ENCODE measurements at regions not wholly inside any gene's neighbourhood (a gene's known extent, or its start where the extent isn't known, plus 50 kb on each side); places are given as distances from the start of the nearest gene placed in this dataset.

DNA sequence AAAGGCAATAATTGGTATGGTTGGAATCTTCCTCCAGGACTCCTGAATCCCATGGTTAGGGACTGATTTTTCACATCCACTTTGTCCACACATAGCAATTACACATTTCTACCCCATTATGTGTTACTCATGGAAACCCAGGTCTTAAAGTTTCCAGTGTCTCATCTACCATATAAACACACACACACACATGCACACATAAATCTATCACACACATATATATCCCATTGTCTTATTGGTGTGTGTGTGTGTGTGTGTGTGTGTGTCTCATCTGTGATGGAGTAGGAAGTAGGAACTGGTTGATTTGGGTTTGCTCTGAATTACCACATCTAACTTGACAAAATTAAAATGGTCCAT lies 525.4 kb downstream of the FUT8 start:
- H3K27me3 Mint-ChIP-seq, result no peaks in the 10 kb centered on the region
- ChIA-PET CTCF (interaction anchor here (1.3 kb wide), 1 partner anchor 10 kb away, joined by 3 read pairs; no protein-coding TSS in a partner anchor), POLR2A (no interaction called here)
- H3K4me1 Mint-ChIP-seq (ENCODE audit: low read depth), result peaks cover 27% of the 10 kb centered on the region
- intact Hi-C loops (cut with micrococcal nuclease), result loop anchor here (1.0 kb wide), 1 partner anchor 10 kb away; no protein-coding TSS in a partner anchor
- H3K9me3 Mint-ChIP-seq, result no peaks in the 10 kb centered on the region
- no peaks in the 10 kb centered on the region for H3K36me3 Mint-ChIP-seq
- H3K4me3 Mint-ChIP-seq, result no peak overlapping the region
- H3K27ac Mint-ChIP-seq, result no peak overlapping the region
- DNase-seq, result no peak

DNA sequence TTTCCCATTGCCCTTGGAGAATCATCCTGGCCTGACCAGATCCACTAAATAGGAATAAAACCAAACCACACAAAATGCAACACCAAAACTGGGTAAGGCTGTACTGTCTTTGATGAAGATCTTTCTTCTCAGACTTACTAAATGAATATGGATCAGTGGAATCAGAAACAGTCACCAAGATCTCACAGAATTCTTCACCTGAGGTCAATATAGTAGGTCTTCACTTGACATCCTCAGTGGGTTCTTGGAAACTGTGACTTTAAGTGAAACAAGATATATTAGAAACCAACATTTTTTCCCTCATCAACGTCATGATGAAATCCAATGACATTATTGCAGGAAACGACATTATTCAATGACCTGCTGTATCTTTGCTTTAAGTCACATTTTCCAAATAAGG lies 526.2 kb downstream of the FUT8 start:
- Mint-ChIP-seq H3K36me3 (no peaks in the 10 kb centered on the region), H3K4me1 (ENCODE audit: low read depth) (peaks cover 31% of the 10 kb centered on the region), H3K27ac (peak overlapping the region; percentile 75), H3K27me3 (no peaks in the 10 kb centered on the region), H3K4me3 (no peak overlapping the region), H3K9me3 (no peaks in the 10 kb centered on the region)
- intact Hi-C loops (cut with micrococcal nuclease), result no loop called here
- ChIA-PET POLR2A (no interaction called here), CTCF (interaction anchor here (1.1 kb wide), 1 partner anchor 15 kb away, joined by 3 read pairs; no protein-coding TSS in a partner anchor)
- DNase-seq, result no peak

DNA sequence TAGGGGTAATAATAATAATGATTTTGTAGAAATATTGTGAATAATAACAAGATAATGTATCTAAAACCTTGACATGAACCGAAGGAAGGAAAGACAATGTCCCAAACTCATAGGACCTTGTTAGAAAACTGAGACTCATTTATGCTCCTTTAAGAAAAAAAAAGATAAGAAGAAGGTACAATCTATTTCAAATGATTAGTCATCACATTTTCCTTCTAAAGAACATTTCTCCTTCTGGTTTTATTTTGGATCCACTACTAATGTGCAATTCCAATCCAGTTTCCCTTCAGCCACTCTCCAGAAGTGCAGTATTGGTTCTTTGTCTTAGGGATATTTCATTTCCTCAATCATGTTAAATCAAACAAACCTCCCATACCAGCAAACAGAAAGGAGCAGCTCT lies 526.7 kb downstream of the FUT8 start:
- no peaks in the 10 kb centered on the region for H3K9me3 Mint-ChIP-seq
- no peaks in the 10 kb centered on the region for H3K36me3 Mint-ChIP-seq
- H3K4me3 Mint-ChIP-seq, result no peak overlapping the region
- peaks cover 35% of the 10 kb centered on the region for H3K4me1 Mint-ChIP-seq (ENCODE audit: low read depth)
- no peak overlapping the region for H3K27ac Mint-ChIP-seq
- H3K27me3 Mint-ChIP-seq, result no peaks in the 10 kb centered on the region
- ChIA-PET POLR2A (no interaction called here), CTCF (interaction anchor here (1.0 to 2.9 kb wide), 3 partner anchors 12 to 115 kb away, joined by 3 to 10 read pairs (median 3); no protein-coding TSS in a partner anchor)
- intact Hi-C loops (cut with micrococcal nuclease), result no loop called here
- DNase-seq, result no peak

DNA sequence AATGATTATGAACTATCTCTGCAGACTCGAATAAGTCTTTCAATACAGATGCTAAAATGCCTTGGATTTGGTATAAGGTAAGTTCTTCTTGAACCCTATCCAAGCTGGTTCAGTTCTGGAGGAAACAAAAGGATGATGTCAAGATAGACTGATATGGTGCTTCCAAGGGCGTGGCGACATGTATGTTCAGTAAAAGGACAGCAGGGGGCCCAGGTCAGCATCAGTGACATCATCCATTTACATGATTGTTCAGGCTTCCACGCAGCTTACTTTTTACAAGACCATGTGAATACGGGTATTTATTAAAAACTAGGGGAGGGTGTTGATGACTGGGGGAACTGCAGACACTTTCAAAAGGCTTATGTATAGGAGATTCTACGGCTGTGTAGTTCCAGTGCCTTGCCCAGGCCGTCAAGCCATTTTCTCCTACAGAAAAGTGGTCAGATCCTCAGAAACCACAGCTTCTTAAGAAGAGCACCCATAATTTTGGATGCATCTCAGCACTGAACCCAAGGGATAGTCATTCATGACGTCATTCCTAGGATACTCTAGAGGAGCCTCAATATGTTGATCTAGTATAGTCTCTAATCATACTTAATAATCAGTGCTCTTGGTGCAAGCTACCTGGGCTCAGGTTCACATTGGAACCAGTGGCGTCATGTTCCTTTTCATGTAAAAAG lies 527.7 kb downstream of the FUT8 start:
- H3K4me1 Mint-ChIP-seq (ENCODE audit: low read depth), result peaks cover 35% of the 10 kb centered on the region
- no peak overlapping the region for H3K4me3 Mint-ChIP-seq
- no peaks in the 10 kb centered on the region for H3K36me3 Mint-ChIP-seq
- H3K27me3 Mint-ChIP-seq, result no peaks in the 10 kb centered on the region
- H3K9me3 Mint-ChIP-seq, result no peaks in the 10 kb centered on the region
- no peak overlapping the region for H3K27ac Mint-ChIP-seq
- ChIA-PET POLR2A (interaction anchor here (2.3 kb wide), 1 partner anchor 13 kb away, joined by 8 read pairs; no protein-coding TSS in a partner anchor), CTCF (interaction anchor here (1.0 to 4.3 kb wide), 8 partner anchors 9 to 116 kb away, joined by 3 to 41 read pairs (median 4); no protein-coding TSS in a partner anchor)
- DNase-seq, result peak; percentile 48
- intact Hi-C loops (cut with micrococcal nuclease), result no loop called here

DNA sequence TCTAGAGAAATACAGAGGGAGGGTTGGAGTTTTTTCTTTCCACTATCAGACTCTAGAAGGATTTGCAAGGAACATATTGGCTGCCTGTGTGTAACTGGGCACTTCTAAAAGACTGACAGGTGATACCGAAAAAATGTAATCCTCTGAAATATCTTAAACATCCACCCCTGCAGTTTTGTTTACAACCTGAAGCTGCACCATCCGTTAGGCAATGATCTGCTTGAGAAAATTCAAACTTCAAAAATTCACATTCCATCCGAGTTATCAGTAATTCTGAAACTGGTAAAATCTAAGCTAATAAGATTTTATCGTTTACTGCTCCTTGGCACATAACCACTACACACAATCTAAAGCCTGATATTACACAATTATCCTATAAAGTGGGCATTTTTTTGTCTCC lies 528.6 kb downstream of the FUT8 start:
- Mint-ChIP-seq H3K4me3 (no peak overlapping the region), H3K36me3 (no peaks in the 10 kb centered on the region), H3K4me1 (ENCODE audit: low read depth) (peaks cover 35% of the 10 kb centered on the region), H3K27me3 (no peaks in the 10 kb centered on the region), H3K27ac (no peak overlapping the region), H3K9me3 (no peaks in the 10 kb centered on the region)
- intact Hi-C loops (cut with micrococcal nuclease), result no loop called here
- ChIA-PET POLR2A (interaction anchor here (2.3 kb wide), 1 partner anchor 13 kb away, joined by 8 read pairs; no protein-coding TSS in a partner anchor), CTCF (interaction anchor here (0.8 to 4.3 kb wide), 9 partner anchors 9 to 778 kb away, joined by 3 to 41 read pairs (median 4); no protein-coding TSS in a partner anchor)
- DNase-seq, result no peak

- H3K4me3 Mint-ChIP-seq, result no peak overlapping the region
- no peaks in the 10 kb centered on the region for H3K36me3 Mint-ChIP-seq
- DNase-seq, result no peak
- CTCF ChIA-PET, result interaction anchor here (0.6 to 4.3 kb wide), 3 partner anchors 16 to 783 kb away, joined by 3 to 41 read pairs (median 3); no protein-coding TSS in a partner anchor
- peaks cover 2% of the 10 kb centered on the region for H3K27me3 Mint-ChIP-seq
- no peaks in the 10 kb centered on the region for H3K9me3 Mint-ChIP-seq
- intact Hi-C loops (cut with micrococcal nuclease), result no loop called here
- peaks cover 27% of the 10 kb centered on the region for H3K4me1 Mint-ChIP-seq (ENCODE audit: low read depth)
- no peak overlapping the region for H3K27ac Mint-ChIP-seq
- POLR2A ChIA-PET, result no interaction called here
Measured at GRCh38 chr14:65943150-65943549, 530.6 kb downstream of the FUT8 start.

GRCh38 chr14:65943916-65944410 lies 531.4 kb downstream of the FUT8 start:
- intact Hi-C loops (cut with micrococcal nuclease), result no loop called here
- H3K4me3 Mint-ChIP-seq, result no peak overlapping the region
- H3K27me3 Mint-ChIP-seq, result peaks cover 7% of the 10 kb centered on the region
- H3K4me1 Mint-ChIP-seq (ENCODE audit: low read depth), result peaks cover 26% of the 10 kb centered on the region
- H3K27ac Mint-ChIP-seq, result no peak overlapping the region
- CTCF ChIA-PET, result interaction anchor here (4.3 kb wide), 1 partner anchor 15 kb away, joined by 41 read pairs; no protein-coding TSS in a partner anchor
- DNase-seq, result no peak
- H3K36me3 Mint-ChIP-seq, result no peaks in the 10 kb centered on the region
- H3K9me3 Mint-ChIP-seq, result no peaks in the 10 kb centered on the region
- POLR2A ChIA-PET, result no interaction called here

DNA sequence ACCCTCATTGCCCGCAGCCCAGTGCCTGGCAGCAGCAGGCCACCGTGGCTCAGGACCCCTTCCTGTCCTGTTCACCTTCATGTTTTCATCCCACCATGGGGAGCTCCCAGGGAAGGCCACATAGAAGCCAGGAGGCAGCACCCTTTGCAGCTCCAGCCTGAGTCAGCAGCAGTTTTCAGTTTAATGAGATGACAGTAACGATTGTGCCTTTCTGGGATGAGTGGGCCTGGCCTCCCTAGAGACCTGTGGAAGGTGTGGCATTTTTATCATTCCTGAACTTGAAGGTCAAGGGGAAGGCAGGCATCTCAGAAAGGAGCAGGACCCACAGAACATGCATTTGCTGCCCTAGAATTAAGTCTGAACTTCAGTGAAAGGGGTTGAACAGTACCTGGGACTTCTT lies 532.8 kb downstream of the FUT8 start:
- H3K9me3 Mint-ChIP-seq, result no peaks in the 10 kb centered on the region
- H3K36me3 Mint-ChIP-seq, result no peaks in the 10 kb centered on the region
- CTCF ChIA-PET, result interaction anchor here (1.8 kb wide), 1 partner anchor 14 kb away, joined by 8 read pairs; no protein-coding TSS in a partner anchor
- DNase-seq, result no peak
- H3K4me3 Mint-ChIP-seq, result no peak overlapping the region
- H3K27ac Mint-ChIP-seq, result no peak overlapping the region
- peaks cover 8% of the 10 kb centered on the region for H3K27me3 Mint-ChIP-seq
- intact Hi-C loops (cut with micrococcal nuclease), result no loop called here
- peaks cover 40% of the 10 kb centered on the region for H3K4me1 Mint-ChIP-seq (ENCODE audit: low read depth)
- POLR2A ChIA-PET, result interaction anchor here (0.9 kb wide), 1 partner anchor 18 kb away, joined by 3 read pairs; no protein-coding TSS in a partner anchor

GRCh38 chr14:65946494-65946893 lies 534.0 kb downstream of the FUT8 start:
- intact Hi-C loops (cut with micrococcal nuclease), result no loop called here
- H3K36me3 Mint-ChIP-seq, result no peaks in the 10 kb centered on the region
- ChIA-PET POLR2A (no interaction called here), CTCF (interaction anchor here (1.8 kb wide), 1 partner anchor 13 kb away, joined by 8 read pairs; no protein-coding TSS in a partner anchor)
- H3K27me3 Mint-ChIP-seq, result peaks cover 9% of the 10 kb centered on the region
- H3K4me3 Mint-ChIP-seq, result no peak overlapping the region
- peaks cover 44% of the 10 kb centered on the region for H3K4me1 Mint-ChIP-seq (ENCODE audit: low read depth)
- H3K27ac Mint-ChIP-seq, result no peak overlapping the region
- no peak for DNase-seq
- H3K9me3 Mint-ChIP-seq, result no peaks in the 10 kb centered on the region

- DNase-seq, result no peak
- no peaks in the 10 kb centered on the region for H3K36me3 Mint-ChIP-seq
- H3K4me1 Mint-ChIP-seq (ENCODE audit: low read depth), result peaks cover 41% of the 10 kb centered on the region
- ChIA-PET CTCF (interaction anchor here (0.9 to 4.2 kb wide), 3 partner anchors 12 to 124 kb away, joined by 3 to 63 read pairs (median 4); no protein-coding TSS in a partner anchor), POLR2A (interaction anchor here (1.4 to 1.6 kb wide), 2 partner anchors 20 to 21 kb away, joined by 4 to 7 read pairs; no protein-coding TSS in a partner anchor)
- H3K9me3 Mint-ChIP-seq, result no peaks in the 10 kb centered on the region
- H3K27me3 Mint-ChIP-seq, result peaks cover 9% of the 10 kb centered on the region
- H3K27ac Mint-ChIP-seq, result no peak overlapping the region
- intact Hi-C loops (cut with micrococcal nuclease), result no loop called here
- no peak overlapping the region for H3K4me3 Mint-ChIP-seq
Measured at GRCh38 chr14:65948302-65948701, 535.8 kb downstream of the FUT8 start.

DNA sequence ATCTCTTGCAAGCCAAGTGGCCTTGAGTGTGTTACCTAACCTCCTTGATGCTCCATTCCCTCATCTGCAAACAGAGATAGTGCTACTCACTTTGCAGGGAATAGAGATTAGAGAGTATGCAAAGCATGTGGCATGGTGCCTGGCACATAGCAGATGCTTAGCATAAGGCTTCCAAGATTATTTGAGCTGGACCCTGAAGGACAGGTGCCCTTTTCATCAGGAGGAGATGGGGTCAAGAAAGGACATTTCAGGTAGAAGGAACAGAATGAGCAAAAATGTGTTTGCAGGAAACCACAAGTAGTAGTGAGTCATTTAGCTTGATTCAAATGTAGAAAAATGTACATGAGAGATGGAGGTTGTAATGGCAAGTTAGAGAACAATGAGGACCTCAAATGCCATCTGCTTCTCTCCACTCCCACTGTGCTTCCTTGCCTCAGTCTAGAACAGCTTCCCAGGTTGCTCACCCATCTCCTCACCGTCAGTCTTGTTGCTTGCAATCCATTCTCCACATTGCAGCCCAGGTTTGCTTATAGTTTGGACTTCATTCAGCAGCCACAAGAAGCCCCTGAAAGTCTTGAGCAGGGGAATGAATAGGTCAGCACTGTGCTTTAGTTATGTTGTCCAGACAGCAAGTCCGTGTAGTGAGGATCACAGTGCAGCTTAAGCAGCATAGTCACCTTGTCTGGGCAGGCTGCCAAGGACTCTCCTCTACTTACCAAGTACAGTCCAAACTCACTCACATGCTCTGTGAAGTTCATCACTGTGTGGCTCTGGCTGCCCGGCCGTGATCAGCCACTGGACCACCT lies 536.3 kb upstream of the CCDC196 start:
- no peaks in the 10 kb centered on the region for H3K9me3 Mint-ChIP-seq
- intact Hi-C loops (cut with micrococcal nuclease), result loop anchor here (1.0 to 5.0 kb wide), 5 partner anchors 9 to 103 kb away; no protein-coding TSS in a partner anchor
- DNase-seq, result peak; percentile 73
- peaks cover 35% of the 10 kb centered on the region for H3K4me1 Mint-ChIP-seq (ENCODE audit: low read depth)
- H3K27me3 Mint-ChIP-seq, result peaks cover 9% of the 10 kb centered on the region
- H3K27ac Mint-ChIP-seq, result peak overlapping the region; percentile 84
- H3K36me3 Mint-ChIP-seq, result no peaks in the 10 kb centered on the region
- CTCF ChIA-PET, result interaction anchor here (0.8 to 4.2 kb wide), 6 partner anchors 8 to 126 kb away, joined by 3 to 63 read pairs (median 4); no protein-coding TSS in a partner anchor
- POLR2A ChIA-PET, result interaction anchor here (1.4 to 1.6 kb wide), 2 partner anchors 22 to 23 kb away, joined by 4 to 7 read pairs; no protein-coding TSS in a partner anchor
- no peak overlapping the region for H3K4me3 Mint-ChIP-seq
